OCI-LY1 (cell line): ENCODE measurements at regions not wholly inside any gene's neighbourhood (a gene's known extent, or its start where the extent isn't known, plus 50 kb on each side); places are given as distances from the start of the nearest gene placed in this dataset.

Source experiments
- CTCF ChIP-seq: fragments of 200-600 bp; sonication (generic), shearing (Covaris generic); IDR thresholded peaks from 2 replicates; pipeline ENCODE4 v1.5.1; 2017; ENCODE audit warnings: mild to moderate bottlenecking, antibody characterized with exemption, low read length, moderate library complexity, mixed read lengths
- EZH2 ChIP-seq: fragments of 200-600 bp; sonication (generic), shearing (Covaris generic); IDR thresholded peaks from 2 replicates; pipeline ENCODE4 v1.8.0; 2017; ENCODE audit warnings: borderline replicate concordance, mixed run types, mild to moderate bottlenecking, antibody characterized with exemption, low read length, moderate library complexity, mixed read lengths

- TF ChIP-seq CTCF: no peak
- no peak for TF ChIP-seq EZH2
Observed at GRCh38 chr1:96074876-96075577, 646.6 kb upstream of the PTBP2 start.
